ENCODE measurements at regions not wholly inside any gene's neighbourhood (a gene's known extent, or its start where the extent isn't known, plus 50 kb on each side); places are given as distances from the start of the nearest gene placed in this dataset.

- DNase-seq = no peak
Measured at GRCh38 chr11:19320827-19321226, 80.1 kb upstream of the E2F8 start.

GRCh38 chr11:19316434-19316833, 75.7 kb upstream of the E2F8 start:
- no peak for DNase-seq

GRCh38 chr11:19315511-19315910, 74.8 kb upstream of the E2F8 start:
- no peak for DNase-seq

- DNase-seq = no peak
Measured at GRCh38 chr11:19313140-19313539, 72.4 kb upstream of the E2F8 start.

GRCh38 chr11:19311308-19312030, 70.7 kb upstream of the E2F8 start:
- peak; percentile 24 for DNase-seq

- no peak for DNase-seq
Measured at GRCh38 chr11:19307498-19307897, 66.8 kb upstream of the E2F8 start.

GRCh38 chr11:19306179-19306944, 65.6 kb upstream of the E2F8 start:
- DNase-seq = no peak

- DNase-seq = no peak
Measured at GRCh38 chr11:19301361-19301760, 60.6 kb upstream of the E2F8 start.

GRCh38 chr11:19294444-19294843, 53.7 kb upstream of the E2F8 start:
- no peak for DNase-seq

GRCh38 chr11:19291064-19291463, 50.3 kb upstream of the E2F8 start:
- DNase-seq = no peak

Data from CD4-positive, alpha-beta T cell treated with Interleukin-6 for 4 hours (primary cell).